ENCODE measurements at regions not wholly inside any gene's neighbourhood (a gene's known extent, or its start where the extent isn't known, plus 50 kb on each side); places are given as distances from the start of the nearest gene placed in this dataset.
"Not testable (repeated sequence)": the region's sequence is repeated elsewhere in the genome, so short reads cannot be mapped to it uniquely, and the experiment has no call there.

- no peak overlapping the region for H3K27ac ChIP-seq (ENCODE audit: low read depth, low read length)
Measured at GRCh38 chr10:11668847-11669610, 57.6 kb upstream of the USP6NL start.

GRCh38 chr10:11667756-11668155 is 56.3 kb upstream of the USP6NL start:
- Histone ChIP-seq H3K27ac (ENCODE audit: low read depth, low read length) (no peak overlapping the region), H3K4me3 (ENCODE audit: low read length in 3 of 3) (no peak overlapping the region), H3K36me3 (ENCODE audit: control insufficient read depth in 3 of 3, insufficient read depth in 3 of 3, low read length in 3 of 3) (no peaks in the 10 kb centered on the region), H3K9me3 (ENCODE audit: control insufficient read depth in 3 of 3, low read length in 3 of 3) (no peaks in the 10 kb centered on the region), H3K9ac (ENCODE audit: low read depth in 1 of 3, low read length in 3 of 3) (no peak overlapping the region), H3K27me3 (ENCODE audit: control insufficient read depth in 3 of 3, insufficient read depth in 3 of 3, low read length in 3 of 3) (peaks cover 0 to 4% (median 0%) of the 10 kb centered on the region in 3 donors), H3K4me1 (ENCODE audit: control insufficient read depth in 3 of 3, insufficient read depth in 3 of 3, low read length in 3 of 3) (no peaks in the 10 kb centered on the region)

More at GRCh38 chr10:11668847-11669610, 57.6 kb upstream of the USP6NL start:
- H3K27me3 ChIP-seq (ENCODE audit: control insufficient read depth in 3 of 3, insufficient read depth in 3 of 3, low read length in 3 of 3): peaks cover 0 to 4% (median 0%) of the 10 kb centered on the region in 3 donors
- no peaks in the 10 kb centered on the region for H3K4me1 ChIP-seq (ENCODE audit: control insufficient read depth in 3 of 3, insufficient read depth in 3 of 3, low read length in 3 of 3)
- no peak overlapping the region for H3K9ac ChIP-seq (ENCODE audit: low read depth in 1 of 3, low read length in 3 of 3)
- H3K4me3 ChIP-seq (ENCODE audit: low read length in 3 of 3): no peak overlapping the region
- H3K9me3 ChIP-seq (ENCODE audit: control insufficient read depth in 3 of 3, low read length in 3 of 3): no peaks in the 10 kb centered on the region
- H3K36me3 ChIP-seq (ENCODE audit: control insufficient read depth in 3 of 3, insufficient read depth in 3 of 3, low read length in 3 of 3): no peaks in the 10 kb centered on the region

- Histone ChIP-seq H3K4me1 (ENCODE audit: control insufficient read depth in 3 of 3, insufficient read depth in 3 of 3, low read length in 3 of 3) (no peaks in the 10 kb centered on the region), H3K36me3 (ENCODE audit: control insufficient read depth in 3 of 3, insufficient read depth in 3 of 3, low read length in 3 of 3) (no peaks in the 10 kb centered on the region), H3K9ac (ENCODE audit: low read depth in 1 of 3, low read length in 3 of 3) (no peak overlapping the region), H3K4me3 (ENCODE audit: low read length in 3 of 3) (no peak overlapping the region), H3K27ac (ENCODE audit: low read depth, low read length) (no peak overlapping the region), H3K9me3 (ENCODE audit: control insufficient read depth in 3 of 3, low read length in 3 of 3) (no peaks in the 10 kb centered on the region), H3K27me3 (ENCODE audit: control insufficient read depth in 3 of 3, insufficient read depth in 3 of 3, low read length in 3 of 3) (peaks cover 0 to 7% (median 2%) of the 10 kb centered on the region in 3 donors)
Measured at GRCh38 chr10:11663763-11664555, 52.5 kb upstream of the USP6NL start.

GRCh38 chr10:11663126-11663515 is 51.7 kb upstream of the USP6NL start:
- H3K27ac ChIP-seq (ENCODE audit: low read depth, low read length); H3K9ac ChIP-seq (ENCODE audit: low read depth in 1 of 3, low read length in 3 of 3); H3K36me3 ChIP-seq (ENCODE audit: control insufficient read depth in 3 of 3, insufficient read depth in 3 of 3, low read length in 3 of 3); H3K27me3 ChIP-seq (ENCODE audit: control insufficient read depth in 3 of 3, insufficient read depth in 3 of 3, low read length in 3 of 3); H3K4me1 ChIP-seq (ENCODE audit: control insufficient read depth in 3 of 3, insufficient read depth in 3 of 3, low read length in 3 of 3); H3K9me3 ChIP-seq (ENCODE audit: control insufficient read depth in 3 of 3, low read length in 3 of 3); H3K4me3 ChIP-seq (ENCODE audit: low read length in 3 of 3): not testable (repeated sequence)

- Histone ChIP-seq H3K9ac (ENCODE audit: low read depth in 1 of 3, low read length in 3 of 3) (no peak overlapping the region), H3K9me3 (ENCODE audit: control insufficient read depth in 3 of 3, low read length in 3 of 3) (no peaks in the 10 kb centered on the region), H3K27me3 (ENCODE audit: control insufficient read depth in 3 of 3, insufficient read depth in 3 of 3, low read length in 3 of 3) (peaks cover 0 to 7% (median 2%) of the 10 kb centered on the region in 3 donors), H3K4me1 (ENCODE audit: control insufficient read depth in 3 of 3, insufficient read depth in 3 of 3, low read length in 3 of 3) (no peaks in the 10 kb centered on the region), H3K4me3 (ENCODE audit: low read length in 3 of 3) (no peak overlapping the region), H3K36me3 (ENCODE audit: control insufficient read depth in 3 of 3, insufficient read depth in 3 of 3, low read length in 3 of 3) (no peaks in the 10 kb centered on the region), H3K27ac (ENCODE audit: low read depth, low read length) (no peak overlapping the region)
Measured at GRCh38 chr10:11661441-11661840, 50.0 kb upstream of the USP6NL start.

Data from skeletal muscle tissue (tissue), 3 donors.